K562 (cell line): ENCODE measurements at regions not wholly inside any gene's neighbourhood (a gene's known extent, or its start where the extent isn't known, plus 50 kb on each side); places are given as distances from the start of the nearest gene placed in this dataset.

ENCODE experiments used
- CREM ChIP-seq: IDR thresholded peaks from 2 replicates; pipeline ENCODE4 v1.6.1; 2014; ENCODE audit warnings: antibody characterized with exemption, low read depth
- ELF4 ChIP-seq: fragments of 450-650 bp; formaldehyde crosslinking; IDR thresholded peaks from 2 replicates; pipeline ENCODE4 v1.4.0; 2022; ENCODE audit warnings: missing genetic modification characterization
- MED1 ChIP-seq: sonication (generic); formaldehyde crosslinking; IDR thresholded peaks from 2 replicates; pipeline ENCODE4 v1.8.1; 2023; ENCODE audit warnings: missing genetic modification reagents, borderline replicate concordance
- PHF20 ChIP-seq: fragments of 450-650 bp; IDR thresholded peaks from 2 replicates; pipeline ENCODE4 v1.6.1; 2018; ENCODE audit not compliant: partially characterized antibody
- POLR2AphosphoS5 ChIP-seq: IDR thresholded peaks from 2 replicates; pipeline ENCODE4 v1.6.1; 2011; ENCODE audit warnings: mild to moderate bottlenecking, low read depth, low read length, moderate library complexity; ENCODE audit not compliant: control insufficient read depth, insufficient read depth
- ZNF586 ChIP-seq: fragments of 450-650 bp; formaldehyde crosslinking; conservative IDR thresholded peaks from 2 replicates; pipeline ENCODE4 v1.4.0; 2020; ENCODE audit warnings: mild to moderate bottlenecking, moderate library complexity
- TF ChIP-seq, protein P1 (sequence below), 3 experiments: IDR thresholded peaks in 2 of 3; conservative IDR thresholded peaks in 1 of 3; 2 replicates each; pipeline ENCODE4 v1.5.1; 2011 to 2012; ENCODE audit warnings: low read length in 3 of 3, mild to moderate bottlenecking in 3 of 3, control low read depth in 2 of 3, improper control_type of control experiment in 1 of 3, inconsistent platforms in 1 of 3, low read depth in 1 of 3, mixed read lengths in 1 of 3, moderate library complexity in 1 of 3; ENCODE audit not compliant: insufficient read depth in 2 of 3

- TF ChIP-seq CREM (no peak), ZNF586 (no peak), MED1 (CRISPR knock-in tag) (no peak), POLR2AphosphoS5 (no peak), ELF4 (CRISPR knock-in tag) (no peak), PHF20 (no peak)
- TF ChIP-seq, protein P1, sequence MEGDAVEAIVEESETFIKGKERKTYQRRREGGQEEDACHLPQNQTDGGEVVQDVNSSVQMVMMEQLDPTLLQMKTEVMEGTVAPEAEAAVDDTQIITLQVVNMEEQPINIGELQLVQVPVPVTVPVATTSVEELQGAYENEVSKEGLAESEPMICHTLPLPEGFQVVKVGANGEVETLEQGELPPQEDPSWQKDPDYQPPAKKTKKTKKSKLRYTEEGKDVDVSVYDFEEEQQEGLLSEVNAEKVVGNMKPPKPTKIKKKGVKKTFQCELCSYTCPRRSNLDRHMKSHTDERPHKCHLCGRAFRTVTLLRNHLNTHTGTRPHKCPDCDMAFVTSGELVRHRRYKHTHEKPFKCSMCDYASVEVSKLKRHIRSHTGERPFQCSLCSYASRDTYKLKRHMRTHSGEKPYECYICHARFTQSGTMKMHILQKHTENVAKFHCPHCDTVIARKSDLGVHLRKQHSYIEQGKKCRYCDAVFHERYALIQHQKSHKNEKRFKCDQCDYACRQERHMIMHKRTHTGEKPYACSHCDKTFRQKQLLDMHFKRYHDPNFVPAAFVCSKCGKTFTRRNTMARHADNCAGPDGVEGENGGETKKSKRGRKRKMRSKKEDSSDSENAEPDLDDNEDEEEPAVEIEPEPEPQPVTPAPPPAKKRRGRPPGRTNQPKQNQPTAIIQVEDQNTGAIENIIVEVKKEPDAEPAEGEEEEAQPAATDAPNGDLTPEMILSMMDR (IDR thresholded peaks at IDR 0.05 in 2 of 3, conservative IDR thresholded peaks at IDR 0.05 in 1 of 3; ENCODE audit: insufficient read depth in 2 of 3, low read depth in 1 of 3, low read length in 3 of 3): no peak
These were observed 1549.7 kb upstream of the ACVR2A start for GRCh38 chr2:146295080-146295670.
